ENCODE measurements at regions not wholly inside any gene's neighbourhood (a gene's known extent, or its start where the extent isn't known, plus 50 kb on each side); places are given as distances from the start of the nearest gene placed in this dataset.

DNA sequence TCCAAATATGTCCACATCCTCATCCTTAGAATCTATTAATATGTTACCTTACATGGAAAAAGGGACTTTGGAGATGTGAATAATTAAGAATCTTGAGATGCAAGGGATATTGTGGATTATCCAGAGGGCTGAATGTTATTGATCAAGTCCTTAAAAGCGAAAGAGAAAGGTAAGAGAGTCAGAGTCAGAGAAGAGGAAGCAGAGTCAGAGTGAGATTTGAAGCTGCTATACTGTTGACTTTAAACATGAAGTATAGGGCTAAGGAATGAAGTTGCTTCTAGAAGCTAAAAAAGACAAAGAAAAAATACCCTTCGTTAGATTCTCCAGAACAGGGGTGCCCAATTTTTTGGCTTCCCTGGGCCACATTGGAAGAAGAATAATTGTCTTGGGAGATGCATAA is 627.2 kb upstream of the SLITRK6 start:
- TF ChIP-seq, protein P1, sequence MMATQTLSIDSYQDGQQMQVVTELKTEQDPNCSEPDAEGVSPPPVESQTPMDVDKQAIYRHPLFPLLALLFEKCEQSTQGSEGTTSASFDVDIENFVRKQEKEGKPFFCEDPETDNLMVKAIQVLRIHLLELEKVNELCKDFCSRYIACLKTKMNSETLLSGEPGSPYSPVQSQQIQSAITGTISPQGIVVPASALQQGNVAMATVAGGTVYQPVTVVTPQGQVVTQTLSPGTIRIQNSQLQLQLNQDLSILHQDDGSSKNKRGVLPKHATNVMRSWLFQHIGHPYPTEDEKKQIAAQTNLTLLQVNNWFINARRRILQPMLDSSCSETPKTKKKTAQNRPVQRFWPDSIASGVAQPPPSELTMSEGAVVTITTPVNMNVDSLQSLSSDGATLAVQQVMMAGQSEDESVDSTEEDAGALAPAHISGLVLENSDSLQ (IDR thresholded peaks at IDR 0.05) = no peak
- TF ChIP-seq ELF4 (IDR thresholded peaks at IDR 0.05) (no peak), BHLHE40 (IDR thresholded peaks at IDR 0.05; ENCODE audit: borderline replicate concordance) (no peak), HDGF (IDR thresholded peaks at IDR 0.05; ENCODE audit: borderline replicate concordance) (no peak), L3MBTL2 (conservative IDR thresholded peaks at IDR 0.05) (no peak), NFRKB (IDR thresholded peaks at IDR 0.05) (no peak), FOXA1 (IDR thresholded peaks at IDR 0.05) (no peak), FOXK2 (IDR thresholded peaks at IDR 0.05) (no peak), FOXM1 (IDR thresholded peaks at IDR 0.05; ENCODE audit: borderline replicate concordance) (no peak), TARDBP (IDR thresholded peaks at IDR 0.05) (no peak), SP1 (IDR thresholded peaks at IDR 0.05) (no peak)
